SIG-M5 treated with dmso at 0.1 percent for 504 hours (cell line): ENCODE measurements at regions not wholly inside any gene's neighbourhood (a gene's known extent, or its start where the extent isn't known, plus 50 kb on each side); places are given as distances from the start of the nearest gene placed in this dataset.
"Not testable (repeated sequence)": the region's sequence is repeated elsewhere in the genome, so short reads cannot be mapped to it uniquely, and the experiment has no call there.

ENCODE experiments used
- DNase-seq: peaks from one replicate; lab custom pipeline; 2025; ENCODE audit not compliant: unreplicated experiment; lab: John Stamatoyannopoulos, UW

- no peak for DNase-seq
Measured at GRCh38 chr10:10745291-10745690, 272.4 kb upstream of the CELF2 start.

- DNase-seq = no peak
Measured at GRCh38 chr10:10755490-10755889, 262.2 kb upstream of the CELF2 start.

GRCh38 chr10:10758306-10758705, 259.4 kb upstream of the CELF2 start:
- no peak for DNase-seq

- DNase-seq = not testable (repeated sequence)
Measured at GRCh38 chr10:10759806-10760205, 257.9 kb upstream of the CELF2 start.

GRCh38 chr10:10765017-10765416, 252.7 kb upstream of the CELF2 start:
- no peak for DNase-seq

GRCh38 chr10:10772411-10772810, 245.3 kb upstream of the CELF2 start:
- DNase-seq = no peak

- no peak for DNase-seq
Measured at GRCh38 chr10:10772874-10773508, 244.7 kb upstream of the CELF2 start.

- DNase-seq = no peak
Measured at GRCh38 chr10:10774416-10774815, 243.3 kb upstream of the CELF2 start.

- no peak for DNase-seq
Measured at GRCh38 chr10:10776363-10776762, 241.3 kb upstream of the CELF2 start.

- no peak for DNase-seq
Measured at GRCh38 chr10:10777279-10777678, 240.4 kb upstream of the CELF2 start.

- DNase-seq = no peak
Measured at GRCh38 chr10:10777723-10778122, 239.9 kb upstream of the CELF2 start.

- DNase-seq = no peak
Measured at GRCh38 chr10:10778959-10779358, 238.7 kb upstream of the CELF2 start.

GRCh38 chr10:10779511-10779910, 238.2 kb upstream of the CELF2 start:
- no peak for DNase-seq

GRCh38 chr10:10780746-10781145, 236.9 kb upstream of the CELF2 start:
- no peak for DNase-seq

GRCh38 chr10:10782603-10783002, 235.1 kb upstream of the CELF2 start:
- no peak for DNase-seq

- DNase-seq = no peak
Measured at GRCh38 chr10:10785627-10786026, 232.0 kb upstream of the CELF2 start.

GRCh38 chr10:10786109-10787090, 231.3 kb upstream of the CELF2 start:
- no peak for DNase-seq

- DNase-seq = no peak
Measured at GRCh38 chr10:10787586-10787985, 230.1 kb upstream of the CELF2 start.

- no peak for DNase-seq
Measured at GRCh38 chr10:10788761-10789160, 228.9 kb upstream of the CELF2 start.

GRCh38 chr10:10791869-10792268, 225.8 kb upstream of the CELF2 start:
- no peak for DNase-seq

- DNase-seq = no peak
Measured at GRCh38 chr10:10792681-10793080, 225.0 kb upstream of the CELF2 start.

GRCh38 chr10:10794046-10794445, 223.6 kb upstream of the CELF2 start:
- no peak for DNase-seq
